A549 (cell line): ENCODE measurements at regions not wholly inside any gene's neighbourhood (a gene's known extent, or its start where the extent isn't known, plus 50 kb on each side); places are given as distances from the start of the nearest gene placed in this dataset.

ENCODE experiments used
- CEBPB ChIP-seq, 2 experiments: fragments of >200 bp in 1 of 2; sonication (Bioruptor Twin) in 1 of 2; formaldehyde crosslinking in 1 of 2; IDR thresholded peaks; 2 replicates each; pipeline ENCODE4 v1.6.1; 2012 to 2016
- CTCF ChIP-seq: fragments of >200 bp; sonication (Bioruptor Twin); formaldehyde crosslinking; IDR thresholded peaks from 3 replicates; pipeline ENCODE4 v1.5.1; 2016
- EP300 ChIP-seq, 2 experiments: fragments of >200 bp; sonication (Bioruptor Twin); formaldehyde crosslinking; IDR thresholded peaks; 2 replicates in 1 of 2; 3 replicates in 1 of 2; pipeline ENCODE4 v1.6.1; 2016 to 2017
- FOSL2 ChIP-seq, 2 experiments: fragments of 450-650 bp in 1 of 2; fragments of >200 bp in 1 of 2; sonication (Bioruptor Twin) in 1 of 2; formaldehyde crosslinking; IDR thresholded peaks; 2 replicates each; pipeline versions ENCODE4 v1.5.0 to v1.6.1; 2016 to 2020; ENCODE audit warnings: mild to moderate bottlenecking in 1 of 2, moderate library complexity in 1 of 2
- HDAC2 ChIP-seq: fragments of 200-600 bp; sonication (generic); IDR thresholded peaks from 2 replicates; pipeline ENCODE4 v1.6.1; 2016
- HMGXB4 ChIP-seq: fragments of 250-450 bp; sonication (Bioruptor Pico); IDR thresholded peaks from 2 replicates; pipeline ENCODE4 v1.5.0; 2021; ENCODE audit warnings: mild to moderate bottlenecking, moderate library complexity, borderline replicate concordance
- MAFK ChIP-seq: fragments of 450-650 bp; IDR thresholded peaks from 2 replicates; pipeline ENCODE4 v1.6.1; 2014; ENCODE audit not compliant: partially characterized antibody
- PHF8 ChIP-seq: fragments of 200-600 bp; sonication (generic); IDR thresholded peaks from 2 replicates; pipeline ENCODE4 v1.6.1; 2016; ENCODE audit warnings: low read depth, mild to moderate bottlenecking, antibody characterized with exemption, moderate library complexity, borderline replicate concordance
- POLR2A ChIP-seq: IDR thresholded peaks from 2 replicates; pipeline ENCODE4 v1.6.1; 2012; ENCODE audit warnings: mild to moderate bottlenecking, low read length
- POLR2AphosphoS2 ChIP-seq: conservative IDR thresholded peaks from 2 replicates; pipeline ENCODE4 v1.6.1; 2012; ENCODE audit warnings: low read length, improper control_type of control experiment, inconsistent platforms
- RARB ChIP-seq: fragments of 250-450 bp; sonication (Bioruptor Pico); IDR thresholded peaks from 2 replicates; pipeline ENCODE4 v1.8.0; 2021; ENCODE audit warnings: mild to moderate bottlenecking, moderate library complexity
- REST ChIP-seq: fragments of 200-600 bp; sonication (generic); IDR thresholded peaks from 2 replicates; pipeline ENCODE4 v1.6.1; 2016; ENCODE audit warnings: antibody characterized with exemption, mild to moderate bottlenecking, moderate library complexity
- TF ChIP-seq, protein P1 (sequence below): IDR thresholded peaks from 2 replicates; pipeline ENCODE4 v1.6.1; 2012

GRCh38 chr13:59588717-59589067 is 575.0 kb downstream of the DIAPH3 start:
- TF ChIP-seq CTCF (no peak), RARB (CRISPR knock-in tag) (no peak), REST (no peak), POLR2A (no peak), HMGXB4 (CRISPR knock-in tag) (no peak), CEBPB (IDR thresholded peaks at IDR 0.05) (no peak), EP300 (IDR thresholded peaks at IDR 0.05) (no peak), MAFK (no peak), FOSL2 (IDR thresholded peaks at IDR 0.05) (no peak), FOSL2 (CRISPR knock-in tag; IDR thresholded peaks at IDR 0.05) (no peak), PHF8 (no peak), HDAC2 (no peak), POLR2AphosphoS2 (no peak)
- TF ChIP-seq, protein P1, sequence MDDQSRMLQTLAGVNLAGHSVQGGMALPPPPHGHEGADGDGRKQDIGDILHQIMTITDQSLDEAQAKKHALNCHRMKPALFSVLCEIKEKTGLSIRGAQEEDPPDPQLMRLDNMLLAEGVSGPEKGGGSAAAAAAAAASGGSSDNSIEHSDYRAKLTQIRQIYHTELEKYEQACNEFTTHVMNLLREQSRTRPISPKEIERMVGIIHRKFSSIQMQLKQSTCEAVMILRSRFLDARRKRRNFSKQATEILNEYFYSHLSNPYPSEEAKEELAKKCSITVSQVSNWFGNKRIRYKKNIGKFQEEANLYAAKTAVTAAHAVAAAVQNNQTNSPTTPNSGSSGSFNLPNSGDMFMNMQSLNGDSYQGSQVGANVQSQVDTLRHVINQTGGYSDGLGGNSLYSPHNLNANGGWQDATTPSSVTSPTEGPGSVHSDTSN = no peak
